OCI-LY7 (cell line): ENCODE measurements at regions not wholly inside any gene's neighbourhood (a gene's known extent, or its start where the extent isn't known, plus 50 kb on each side); places are given as distances from the start of the nearest gene placed in this dataset.

Source experiments
- EZH2phosphoT487 ChIP-seq: fragments of 200-600 bp; sonication (generic); IDR thresholded peaks from 2 replicates; pipeline ENCODE4 v1.6.1; 2018; ENCODE audit warnings: low read depth, borderline replicate concordance, mild to moderate bottlenecking, mixed run types, antibody characterized with exemption, low read length, moderate library complexity, mixed read lengths
- TF ChIP-seq, protein P1 (sequence below): fragments of 200-600 bp; sonication (generic); conservative IDR thresholded peaks from 2 replicates; pipeline ENCODE4 v1.5.1; 2014; ENCODE audit warnings: mild to moderate bottlenecking, antibody characterized with exemption, low read length, moderate library complexity, mixed read lengths

DNA sequence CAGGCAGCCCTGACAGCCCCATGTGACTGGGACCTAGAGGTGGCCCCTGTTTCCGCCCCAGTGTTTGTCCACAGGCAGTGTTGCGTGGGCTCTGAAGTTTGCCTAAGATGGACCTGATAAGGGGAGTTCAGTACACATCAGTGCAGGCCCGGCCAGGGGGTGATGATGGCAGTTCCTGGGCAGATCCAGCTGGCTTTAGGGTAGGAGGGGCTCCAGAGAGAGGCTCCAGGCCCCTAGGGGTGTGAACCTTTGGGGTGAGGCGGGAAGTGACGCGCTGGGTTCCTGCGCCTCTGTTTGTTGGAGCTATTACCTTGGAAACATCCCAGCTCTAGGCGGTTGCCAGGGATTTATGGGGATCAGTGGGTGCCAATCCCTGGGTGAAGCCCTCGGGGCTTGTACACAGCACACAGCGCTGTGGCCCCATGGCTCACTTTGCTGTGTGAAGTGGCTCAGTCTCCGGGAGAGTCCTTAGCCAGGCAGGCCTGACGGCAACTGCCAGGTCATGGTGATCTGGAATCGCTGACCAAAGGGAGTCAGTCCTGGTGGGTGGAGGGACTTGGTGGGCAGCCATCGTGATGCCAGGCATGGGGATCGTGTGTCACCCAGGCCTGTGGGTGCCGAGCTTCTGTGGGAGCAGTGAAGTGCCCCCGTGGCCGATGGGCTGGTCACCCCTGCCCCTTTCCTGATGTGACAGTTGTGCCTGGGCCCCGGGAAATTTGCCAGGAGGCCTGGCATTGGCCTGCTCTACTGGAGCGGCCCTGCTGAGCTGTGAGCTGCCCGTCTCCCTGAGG is 146.1 kb downstream of the SEC14L1 start:
- TF ChIP-seq, protein P1, sequence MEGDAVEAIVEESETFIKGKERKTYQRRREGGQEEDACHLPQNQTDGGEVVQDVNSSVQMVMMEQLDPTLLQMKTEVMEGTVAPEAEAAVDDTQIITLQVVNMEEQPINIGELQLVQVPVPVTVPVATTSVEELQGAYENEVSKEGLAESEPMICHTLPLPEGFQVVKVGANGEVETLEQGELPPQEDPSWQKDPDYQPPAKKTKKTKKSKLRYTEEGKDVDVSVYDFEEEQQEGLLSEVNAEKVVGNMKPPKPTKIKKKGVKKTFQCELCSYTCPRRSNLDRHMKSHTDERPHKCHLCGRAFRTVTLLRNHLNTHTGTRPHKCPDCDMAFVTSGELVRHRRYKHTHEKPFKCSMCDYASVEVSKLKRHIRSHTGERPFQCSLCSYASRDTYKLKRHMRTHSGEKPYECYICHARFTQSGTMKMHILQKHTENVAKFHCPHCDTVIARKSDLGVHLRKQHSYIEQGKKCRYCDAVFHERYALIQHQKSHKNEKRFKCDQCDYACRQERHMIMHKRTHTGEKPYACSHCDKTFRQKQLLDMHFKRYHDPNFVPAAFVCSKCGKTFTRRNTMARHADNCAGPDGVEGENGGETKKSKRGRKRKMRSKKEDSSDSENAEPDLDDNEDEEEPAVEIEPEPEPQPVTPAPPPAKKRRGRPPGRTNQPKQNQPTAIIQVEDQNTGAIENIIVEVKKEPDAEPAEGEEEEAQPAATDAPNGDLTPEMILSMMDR, result no peak
- TF ChIP-seq EZH2phosphoT487, result no peak
